ENCODE measurements at regions not wholly inside any gene's neighbourhood (a gene's known extent, or its start where the extent isn't known, plus 50 kb on each side); places are given as distances from the start of the nearest gene placed in this dataset.

GRCh38 chr6:149208134-149208601, 109.3 kb upstream of the TAB2 start:
- DNase-seq (ENCODE audit: low spot score): no peak
- Histone ChIP-seq H3K4me2 (no peak overlapping the region), H3K4me1 (peaks cover 6% of the 10 kb centered on the region), H4K20me1 (ENCODE audit: low read depth) (no peaks in the 10 kb centered on the region), H3K27ac (no peak overlapping the region), H2AFZ (replicated peaks) (no peak overlapping the region), H3K9ac (no peak overlapping the region), H3K36me3 (no peaks in the 10 kb centered on the region), H3K79me2 (ENCODE audit: low read depth) (no peaks in the 10 kb centered on the region), H3K27me3 (no peaks in the 10 kb centered on the region), H3K9me3 (ENCODE audit: low read depth) (no peaks in the 10 kb centered on the region), H3K4me3 (no peak overlapping the region), H3F3A (ENCODE audit: low read depth) (peaks cover 5% of the 10 kb centered on the region)
- TF ChIP-seq EZH2phosphoT487 (IDR thresholded peaks at IDR 0.05) (no peak), EZH2 (IDR thresholded peaks at IDR 0.05) (no peak), CTCF (IDR thresholded peaks at IDR 0.05) (no peak)
- peaks cover 7% of the 10 kb centered on the region for H3K27me3 Mint-ChIP-seq (ENCODE audit: insufficient read depth, low read depth)
- peaks cover 6% of the 10 kb centered on the region for H3K4me1 Mint-ChIP-seq
- H3K27ac Mint-ChIP-seq: no peak overlapping the region
- no peaks in the 10 kb centered on the region for H3K9me3 Mint-ChIP-seq
- no peak overlapping the region for H3K4me3 Mint-ChIP-seq
- H3K36me3 Mint-ChIP-seq: no peaks in the 10 kb centered on the region

- H3K27me3 Mint-ChIP-seq (ENCODE audit: insufficient read depth, low read depth): peaks cover 7% of the 10 kb centered on the region
- no peaks in the 10 kb centered on the region for H3K36me3 ChIP-seq
- no peak overlapping the region for H3K4me2 ChIP-seq
- DNase-seq (ENCODE audit: low spot score): no peak
- no peak overlapping the region for H3K4me3 Mint-ChIP-seq
- H3K9me3 Mint-ChIP-seq: no peaks in the 10 kb centered on the region
- no peak overlapping the region for H3K27ac Mint-ChIP-seq
- peaks cover 3% of the 10 kb centered on the region for H3K4me1 Mint-ChIP-seq
- no peak overlapping the region for H2AFZ ChIP-seq (replicated peaks)
- H3K36me3 Mint-ChIP-seq: no peaks in the 10 kb centered on the region
- no peak for TF ChIP-seq EZH2 (IDR thresholded peaks at IDR 0.05)
- TF ChIP-seq CTCF (IDR thresholded peaks at IDR 0.05): no peak
- TF ChIP-seq EZH2phosphoT487 (IDR thresholded peaks at IDR 0.05): no peak
- no peaks in the 10 kb centered on the region for H3K27me3 ChIP-seq
- no peaks in the 10 kb centered on the region for H3K79me2 ChIP-seq (ENCODE audit: low read depth)
- no peaks in the 10 kb centered on the region for H4K20me1 ChIP-seq (ENCODE audit: low read depth)
- H3F3A ChIP-seq (ENCODE audit: low read depth): no peaks in the 10 kb centered on the region
- no peak overlapping the region for H3K4me3 ChIP-seq
- no peaks in the 10 kb centered on the region for H3K9me3 ChIP-seq (ENCODE audit: low read depth)
- H3K4me1 ChIP-seq: no peaks in the 10 kb centered on the region
- no peak overlapping the region for H3K9ac ChIP-seq
- no peak overlapping the region for H3K27ac ChIP-seq
These were observed 107.4 kb upstream of the TAB2 start for GRCh38 chr6:149209871-149210775.

- Histone ChIP-seq H3K4me3 (no peak overlapping the region), H3K27ac (no peak overlapping the region), H3K9me3 (ENCODE audit: low read depth) (no peaks in the 10 kb centered on the region), H4K20me1 (ENCODE audit: low read depth) (no peaks in the 10 kb centered on the region), H3K79me2 (ENCODE audit: low read depth) (no peaks in the 10 kb centered on the region), H3F3A (ENCODE audit: low read depth) (no peaks in the 10 kb centered on the region), H3K4me1 (no peaks in the 10 kb centered on the region), H3K9ac (no peak overlapping the region), H2AFZ (replicated peaks) (no peak overlapping the region), H3K27me3 (no peaks in the 10 kb centered on the region), H3K36me3 (no peaks in the 10 kb centered on the region), H3K4me2 (no peak overlapping the region)
- Mint-ChIP-seq H3K4me1 (peaks cover 3% of the 10 kb centered on the region), H3K4me3 (no peak overlapping the region), H3K36me3 (no peaks in the 10 kb centered on the region), H3K9me3 (no peaks in the 10 kb centered on the region), H3K27me3 (ENCODE audit: insufficient read depth, low read depth) (peaks cover 7% of the 10 kb centered on the region), H3K27ac (no peak overlapping the region)
- DNase-seq (ENCODE audit: low spot score): no peak
- no peak for TF ChIP-seq CTCF (IDR thresholded peaks at IDR 0.05)
- no peak for TF ChIP-seq EZH2phosphoT487 (IDR thresholded peaks at IDR 0.05)
- no peak for TF ChIP-seq EZH2 (IDR thresholded peaks at IDR 0.05)
These were observed 106.4 kb upstream of the TAB2 start for GRCh38 chr6:149211046-149211571.
